ENCODE measurements at regions not wholly inside any gene's neighbourhood (a gene's known extent, or its start where the extent isn't known, plus 50 kb on each side); places are given as distances from the start of the nearest gene placed in this dataset.
"Not testable (repeated sequence)": the region's sequence is repeated elsewhere in the genome, so short reads cannot be mapped to it uniquely, and the experiment has no call there.

GRCh38 chr13:82076496-82076895 is 1735.6 kb upstream of the SPRY2 start:
- TF ChIP-seq CTCF (IDR thresholded peaks at IDR 0.05) (no peak), POLR2A (IDR thresholded peaks at IDR 0.05) (no peak)
- intact Hi-C loops (cut with DNase I) = no loop called here
- WGBS, 2 donors = 81 to 87% methylated on average over 5 of the region's 5 CpGs
- DNase-seq = no peak
- Histone ChIP-seq H3K36me3 (no peaks in the 10 kb centered on the region), H3K27me3 (no peaks in the 10 kb centered on the region), H3K9me3 (no peaks in the 10 kb centered on the region), H3K4me1 (no peaks in the 10 kb centered on the region), H3K4me3 (replicated peaks in 1 of 3) (no peak overlapping the region), H3K27ac (no peak overlapping the region)

DNA sequence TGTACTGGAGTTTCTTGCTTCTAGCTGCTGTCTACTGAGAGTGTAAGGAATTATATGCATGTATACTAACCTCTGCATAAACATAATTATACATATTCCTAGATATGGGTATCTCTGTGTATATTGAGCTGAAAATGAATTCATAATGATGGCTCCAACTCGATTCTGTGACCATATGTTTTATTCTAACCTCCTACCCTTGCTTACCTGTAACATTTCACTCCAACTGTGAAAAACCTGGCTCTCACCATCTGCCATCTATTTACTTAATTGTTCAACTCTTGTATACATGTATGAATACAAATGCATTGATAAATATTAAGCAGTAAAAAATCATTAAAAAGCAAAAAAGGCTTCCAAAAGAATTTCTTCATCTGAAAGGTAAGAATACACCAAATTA is 1729.5 kb upstream of the SPRY2 start:
- no peaks in the 10 kb centered on the region for H3K4me1 ChIP-seq
- H3K27ac ChIP-seq = no peak overlapping the region
- no peak overlapping the region for H3K4me3 ChIP-seq (replicated peaks in 1 of 3)
- intact Hi-C loops (cut with DNase I) = no loop called here
- H3K27me3 ChIP-seq = no peaks in the 10 kb centered on the region
- no peaks in the 10 kb centered on the region for H3K9me3 ChIP-seq
- TF ChIP-seq POLR2A (IDR thresholded peaks at IDR 0.05) (no peak), CTCF (IDR thresholded peaks at IDR 0.05) (no peak)
- DNase-seq = no peak
- no peaks in the 10 kb centered on the region for H3K36me3 ChIP-seq
- 36 to 40% methylated on average over 1 of the region's 1 CpG for WGBS, 2 donors

- H3K4me3 ChIP-seq (replicated peaks in 1 of 3) = no peak overlapping the region
- no peak for DNase-seq
- no peak overlapping the region for H3K27ac ChIP-seq
- H3K27me3 ChIP-seq = no peaks in the 10 kb centered on the region
- H3K9me3 ChIP-seq = no peaks in the 10 kb centered on the region
- WGBS, 2 donors = 66 to 68% methylated on average over 4 of the region's 4 CpGs
- no peak for TF ChIP-seq POLR2A (IDR thresholded peaks at IDR 0.05)
- TF ChIP-seq CTCF (IDR thresholded peaks at IDR 0.05) = no peak
- intact Hi-C loops (cut with DNase I) = no loop called here
- H3K36me3 ChIP-seq = no peaks in the 10 kb centered on the region
- no peaks in the 10 kb centered on the region for H3K4me1 ChIP-seq
Measured at GRCh38 chr13:82062772-82063171, 1721.8 kb upstream of the SPRY2 start.

DNA sequence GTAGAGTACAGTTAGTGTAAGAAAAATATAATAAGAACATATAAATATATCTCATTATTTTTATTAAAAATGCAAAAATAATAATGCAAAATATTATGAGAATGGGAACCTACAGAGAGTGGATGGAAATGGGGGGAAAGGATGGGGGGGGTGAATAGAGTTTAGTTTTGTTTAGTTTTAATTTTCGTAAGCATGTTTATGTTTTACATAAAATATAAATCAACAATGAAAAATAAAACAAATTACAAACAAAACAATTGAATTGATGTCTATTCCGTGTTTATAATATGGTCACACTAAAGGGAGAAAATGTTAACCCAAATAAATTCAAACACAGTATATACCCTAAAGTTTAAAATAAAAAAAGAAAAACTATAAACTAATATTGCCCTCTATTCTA is 1717.4 kb upstream of the SPRY2 start:
- WGBS, 2 donors = 88 to 89% methylated on average over 2 of the region's 2 CpGs
- Histone ChIP-seq H3K27me3 (no peaks in the 10 kb centered on the region), H3K9me3 (no peaks in the 10 kb centered on the region), H3K4me1 (no peaks in the 10 kb centered on the region), H3K27ac (no peak overlapping the region), H3K4me3 (replicated peaks in 1 of 3) (no peak overlapping the region), H3K36me3 (no peaks in the 10 kb centered on the region)
- TF ChIP-seq POLR2A (IDR thresholded peaks at IDR 0.05) (no peak), CTCF (IDR thresholded peaks at IDR 0.05) (no peak)
- no peak for DNase-seq
- intact Hi-C loops (cut with DNase I) = no loop called here

DNA sequence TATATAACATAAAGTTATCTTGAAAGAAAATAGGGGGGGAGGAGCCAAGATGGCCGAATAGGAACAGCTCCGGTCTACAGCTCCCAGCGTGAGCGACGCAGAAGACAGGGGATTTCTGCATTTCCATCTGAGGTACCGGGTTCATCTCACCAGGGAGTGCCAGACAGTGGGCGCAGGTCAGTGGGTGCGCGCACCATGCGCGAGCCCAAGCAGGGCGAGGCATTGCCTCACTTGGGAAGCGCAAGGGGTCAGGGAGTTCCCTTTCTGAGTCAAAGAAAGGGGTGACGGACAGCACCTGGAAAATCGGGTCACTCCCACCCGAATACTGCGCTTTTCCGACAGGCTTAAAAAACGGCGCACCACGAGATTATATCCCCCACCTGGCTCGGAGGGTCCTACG is 1704.4 kb upstream of the SPRY2 start:
- DNase-seq; intact Hi-C loops (cut with DNase I): not testable (repeated sequence)
- WGBS, 2 donors = 93 to 96% methylated on average over 22 to 23 of the region's 23 CpGs

DNA sequence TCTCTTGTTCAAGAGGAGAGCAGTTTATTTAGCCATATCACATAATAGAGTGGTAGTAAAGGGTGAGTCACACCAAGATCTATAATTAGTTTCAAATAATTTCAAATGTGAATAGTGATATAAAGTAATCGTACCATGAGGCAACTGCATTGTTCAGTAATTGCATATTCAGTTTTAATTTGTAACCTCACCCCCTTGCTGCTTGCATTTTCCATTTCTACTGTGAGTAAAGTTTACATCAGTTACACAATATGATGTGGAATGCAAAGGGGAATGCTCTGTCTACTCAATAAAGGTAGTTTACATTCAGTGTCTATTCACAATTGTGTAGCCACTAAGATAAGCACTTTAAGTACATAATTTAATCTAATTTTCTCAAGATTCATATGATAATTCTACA is 1695.7 kb upstream of the SPRY2 start:
- H3K27ac ChIP-seq = no peak overlapping the region
- no peaks in the 10 kb centered on the region for H3K9me3 ChIP-seq
- intact Hi-C loops (cut with DNase I) = no loop called here
- 89 to 90% methylated on average over 1 of the region's 1 CpG for WGBS, 2 donors
- H3K4me1 ChIP-seq = no peaks in the 10 kb centered on the region
- no peak for TF ChIP-seq CTCF (IDR thresholded peaks at IDR 0.05)
- TF ChIP-seq POLR2A (IDR thresholded peaks at IDR 0.05) = no peak
- no peaks in the 10 kb centered on the region for H3K36me3 ChIP-seq
- no peaks in the 10 kb centered on the region for H3K27me3 ChIP-seq
- H3K4me3 ChIP-seq (replicated peaks in 1 of 3) = no peak overlapping the region
- no peak for DNase-seq

More for the DNA sequence above, 1704.4 kb upstream of the SPRY2 start:
- H3K27ac ChIP-seq; H3K36me3 ChIP-seq; H3K27me3 ChIP-seq; H3K4me1 ChIP-seq; H3K4me3 ChIP-seq (replicated peaks in 1 of 3); H3K9me3 ChIP-seq: not testable (repeated sequence)
